Vagina (tissue), 2 donors: ENCODE measurements at regions not wholly inside any gene's neighbourhood (a gene's known extent, or its start where the extent isn't known, plus 50 kb on each side); places are given as distances from the start of the nearest gene placed in this dataset.

ENCODE experiments used
- DNase-seq, 2 donors: peaks; one replicate each; pipeline ENCODE4 v3.0.0-alpha.2; 2017; ENCODE audit errors: extremely low spot score in 2 of 2
- H3K27ac ChIP-seq: fragments of 200-600 bp; sonication (generic); one replicate; pipeline ENCODE4 v1.5.1; 2019
- H3K27me3 ChIP-seq: fragments of 200-600 bp; sonication (generic); one replicate; pipeline ENCODE4 v1.5.1; 2019
- H3K36me3 ChIP-seq, 2 donors: fragments of 200-600 bp; sonication (generic); one replicate each; pipeline ENCODE4 v1.5.1; 2017 to 2019
- H3K4me1 ChIP-seq: fragments of 200-600 bp; sonication (generic); one replicate; pipeline ENCODE4 v1.5.1; 2019
- H3K4me3 ChIP-seq, 2 donors: fragments of 200-600 bp; sonication (generic); 1 replicate in 1 of 2; 2 replicates in 1 of 2; pipeline ENCODE4 v1.5.1; 2016 to 2019
- H3K9me3 ChIP-seq: fragments of 200-600 bp; sonication (generic); one replicate; pipeline ENCODE4 v1.5.1; 2019
- CTCF ChIP-seq, 3 experiments: fragments of 450-650 bp in 2 of 3; fragments of 200-600 bp in 1 of 3; sonication (generic) in 1 of 3; IDR thresholded peaks; one replicate each; pipeline ENCODE4 v1.5.1; 2017 to 2019; ENCODE audit warnings: antibody characterized with exemption in 3 of 3, mild to moderate bottlenecking in 2 of 3, moderate library complexity in 2 of 3
- POLR2A ChIP-seq, 2 donors: fragments of 450-650 bp; IDR thresholded peaks; one replicate each; pipeline ENCODE4 v1.6.1; 2017; ENCODE audit warnings: antibody characterized with exemption in 2 of 2, mild to moderate bottlenecking in 2 of 2, moderate library complexity in 2 of 2
- POLR2AphosphoS5 ChIP-seq, 2 donors: sonication (generic); formaldehyde crosslinking; IDR thresholded peaks; one replicate each; pipeline ENCODE4 v1.9.0; 2017; ENCODE audit warnings: antibody characterized with exemption in 2 of 2, mild to moderate bottlenecking in 2 of 2, low read depth in 1 of 2; ENCODE audit not compliant: insufficient read depth in 1 of 2
- intact Hi-C: fragments of 100-400 bp; cut with DNase I; formaldehyde crosslinking; loops from one replicate; pipeline ENCODE4 v1.15.1; 2023

- H3K36me3 ChIP-seq: no peaks in the 10 kb centered on the region
- DNase-seq: peak in 1 of 2 donors; percentile 64
- peaks cover 20% of the 10 kb centered on the region for H3K4me1 ChIP-seq
- no peak overlapping the region for H3K27ac ChIP-seq
- TF ChIP-seq POLR2AphosphoS5 (IDR thresholded peaks at IDR 0.05; ENCODE audit: insufficient read depth in 1 of 2, low read depth in 1 of 2) (no peak), CTCF (IDR thresholded peaks at IDR 0.05) (no peak)
- no peaks in the 10 kb centered on the region for H3K9me3 ChIP-seq
- intact Hi-C loops: no loop called here
- no peak overlapping the region for H3K4me3 ChIP-seq
- H3K27me3 ChIP-seq: no peaks in the 10 kb centered on the region
Observed at GRCh38 chr13:44296856-44297255, 76.8 kb upstream of the SERP2 start.

- H3K27me3 ChIP-seq: no peaks in the 10 kb centered on the region
- TF ChIP-seq CTCF (IDR thresholded peaks at IDR 0.05): no peak
- TF ChIP-seq POLR2A (IDR thresholded peaks at IDR 0.05): no peak
- TF ChIP-seq POLR2AphosphoS5 (IDR thresholded peaks at IDR 0.05; ENCODE audit: insufficient read depth in 1 of 2, low read depth in 1 of 2): no peak
- no peak overlapping the region for H3K27ac ChIP-seq
- peaks cover 28% of the 10 kb centered on the region for H3K4me1 ChIP-seq
- DNase-seq: no peak
- no peaks in the 10 kb centered on the region for H3K9me3 ChIP-seq
- no peaks in the 10 kb centered on the region for H3K36me3 ChIP-seq
- no peak overlapping the region for H3K4me3 ChIP-seq
- intact Hi-C loops: no loop called here
Observed at GRCh38 chr13:44298314-44298713, 75.3 kb upstream of the SERP2 start.

GRCh38 chr13:44299152-44299943, 74.3 kb upstream of the SERP2 start:
- peaks cover 28% of the 10 kb centered on the region for H3K4me1 ChIP-seq
- H3K9me3 ChIP-seq: no peaks in the 10 kb centered on the region
- no peaks in the 10 kb centered on the region for H3K27me3 ChIP-seq
- DNase-seq: no peak
- intact Hi-C loops: no loop called here
- H3K36me3 ChIP-seq: no peaks in the 10 kb centered on the region
- no peak overlapping the region for H3K4me3 ChIP-seq
- no peak overlapping the region for H3K27ac ChIP-seq
- TF ChIP-seq POLR2AphosphoS5 (IDR thresholded peaks at IDR 0.05; ENCODE audit: insufficient read depth in 1 of 2, low read depth in 1 of 2) (no peak), CTCF (IDR thresholded peaks at IDR 0.05) (no peak), POLR2A (IDR thresholded peaks at IDR 0.05) (no peak)

GRCh38 chr13:44300895-44301638, 72.6 kb upstream of the SERP2 start:
- intact Hi-C loops: no loop called here
- Histone ChIP-seq H3K27me3 (no peaks in the 10 kb centered on the region), H3K9me3 (no peaks in the 10 kb centered on the region), H3K4me1 (peaks cover 39% of the 10 kb centered on the region), H3K27ac (peak overlapping the region; percentile 47), H3K4me3 (no peak overlapping the region), H3K36me3 (no peaks in the 10 kb centered on the region)
- no peak for TF ChIP-seq CTCF (IDR thresholded peaks at IDR 0.05)
- TF ChIP-seq POLR2AphosphoS5 (IDR thresholded peaks at IDR 0.05; ENCODE audit: insufficient read depth in 1 of 2, low read depth in 1 of 2): peak in 1 of 2 donors; percentile 74
- DNase-seq: peak; percentile 22 to 44

- peak; percentile 46 to 62 for DNase-seq
- no peak for TF ChIP-seq POLR2AphosphoS5 (IDR thresholded peaks at IDR 0.05; ENCODE audit: insufficient read depth in 1 of 2, low read depth in 1 of 2)
- no peak for TF ChIP-seq POLR2A (IDR thresholded peaks at IDR 0.05)
- no peak for TF ChIP-seq CTCF (IDR thresholded peaks at IDR 0.05)
- Histone ChIP-seq H3K4me1 (peaks cover 44% of the 10 kb centered on the region), H3K36me3 (no peaks in the 10 kb centered on the region), H3K9me3 (no peaks in the 10 kb centered on the region), H3K27me3 (no peaks in the 10 kb centered on the region), H3K4me3 (no peak overlapping the region), H3K27ac (peak overlapping the region; percentile 47)
- intact Hi-C loops: no loop called here
Observed at GRCh38 chr13:44301639-44302015, 72.0 kb upstream of the SERP2 start.
